A673 (cell line): ENCODE measurements at regions not wholly inside any gene's neighbourhood (a gene's known extent, or its start where the extent isn't known, plus 50 kb on each side); places are given as distances from the start of the nearest gene placed in this dataset.

Experiments
- BruUV-seq: library from RNA; stranded (reverse); fragments of 400-500 nt; replicated peaks from 2 replicates; lab custom pipeline; 2021; lab: Mats Ljungman, UMichigan
- CTCF ChIA-PET: fragments of 300-600 bp; sonication (Branson Sonifier 250); formaldehyde crosslinking; loops from one replicate; lab custom pipeline; 2022; ENCODE audit warnings: antibody characterized with exemption; lab: Charles Lee
- POLR2A ChIA-PET: fragments of 300-600 bp; sonication (Branson Sonifier 250); formaldehyde crosslinking; loops from one replicate; lab custom pipeline; 2022; ENCODE audit warnings: antibody characterized with exemption; ENCODE audit not compliant: low non-redundant PET; lab: Charles Lee
- DNase-seq: peaks from one replicate; pipeline ENCODE4 v3.0.0-alpha.2; 2015; ENCODE audit warnings: low spot score
- H3K27ac ChIP-seq: fragments of 200-600 bp; sonication (generic); 2 replicates; pipeline ENCODE4 v1.5.1; 2016; ENCODE audit warnings: mixed run types, low read depth, mild to moderate bottlenecking, mixed read lengths, antibody characterized with exemption, low read length; ENCODE audit not compliant: poor library complexity, severe bottlenecking
- H3K27me3 ChIP-seq: fragments of 200-600 bp; sonication (generic); replicated peaks from 2 replicates; pipeline ENCODE4 v1.6.1; 2017; ENCODE audit warnings: mixed run types, low read depth, mild to moderate bottlenecking, mixed read lengths, antibody characterized with exemption, low read length; ENCODE audit not compliant: insufficient read depth, poor library complexity
- H3K36me3 ChIP-seq: fragments of 200-600 bp; sonication (generic); 2 replicates; pipeline ENCODE4 v1.6.1; 2016; ENCODE audit warnings: mixed run types, mild to moderate bottlenecking, mixed read lengths, antibody characterized with exemption, low read length; ENCODE audit not compliant: insufficient read depth, poor library complexity, severe bottlenecking
- H3K4me1 ChIP-seq: fragments of 200-600 bp; sonication (generic); 2 replicates; pipeline ENCODE4 v1.6.1; 2017; ENCODE audit warnings: mixed run types, mild to moderate bottlenecking, mixed read lengths, antibody characterized with exemption, low read length; ENCODE audit not compliant: insufficient read depth, poor library complexity, severe bottlenecking
- H3K4me3 ChIP-seq: fragments of 200-600 bp; sonication (generic); 2 replicates; pipeline ENCODE4 v1.5.1; 2016; ENCODE audit warnings: low read depth, mixed run types, mild to moderate bottlenecking, mixed read lengths, low read length; ENCODE audit not compliant: poor library complexity, severe bottlenecking
- H3K9me3 ChIP-seq: fragments of 200-600 bp; sonication (generic); 2 replicates; pipeline ENCODE4 v1.6.1; 2016; ENCODE audit warnings: mixed run types, low read depth, mild to moderate bottlenecking, mixed read lengths, antibody characterized with exemption, low read length; ENCODE audit not compliant: poor library complexity, severe bottlenecking
- EZH2 ChIP-seq: fragments of 200-600 bp; sonication (generic); IDR thresholded peaks from 2 replicates; pipeline ENCODE4 v1.6.1; 2017; ENCODE audit warnings: borderline replicate concordance, low read depth, mild to moderate bottlenecking, mixed read lengths, antibody characterized with exemption, low read length; ENCODE audit not compliant: poor library complexity, severe bottlenecking
- intact Hi-C: fragments of 100-400 bp; cut with micrococcal nuclease; formaldehyde crosslinking; loops from one replicate; pipeline ENCODE4 v1.10.0; 2022; ENCODE audit not compliant: unreplicated experiment
- TF ChIP-seq, protein P1 (sequence below): fragments of 300-800, 200-600 bp; sonication (generic); conservative IDR thresholded peaks from 2 replicates; pipeline ENCODE4 v1.5.1; 2017; ENCODE audit warnings: low read depth, mild to moderate bottlenecking, antibody characterized with exemption, low read length, moderate library complexity, mixed read lengths

DNA sequence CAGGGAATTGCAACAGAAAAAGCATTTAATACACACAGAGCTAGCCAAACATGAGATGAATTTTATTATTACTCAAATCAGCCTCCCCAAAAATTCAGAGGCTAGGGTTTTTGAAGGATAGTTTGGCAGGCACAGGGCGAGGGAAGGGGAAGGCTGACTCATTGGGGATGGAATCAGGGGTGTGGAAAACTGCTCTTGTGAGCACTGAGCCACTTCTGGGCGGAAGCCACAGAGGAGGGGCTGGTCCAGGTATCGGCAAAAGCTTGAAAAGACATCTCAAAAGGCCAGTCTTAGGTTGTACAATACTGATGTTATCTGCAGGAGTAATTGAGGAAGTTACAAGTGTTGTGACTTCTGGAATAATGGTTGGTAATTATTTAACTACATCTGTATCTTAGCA is 109.4 kb downstream of the TLR5 start:
- DNase-seq: no peak
- H3K4me1 ChIP-seq: no peaks in the 10 kb centered on the region
- BruUV-seq: no TSS peak
- H3K27ac ChIP-seq: no peak overlapping the region
- H3K27me3 ChIP-seq: no peaks in the 10 kb centered on the region
- intact Hi-C loops: no loop called here
- H3K36me3 ChIP-seq: no peaks in the 10 kb centered on the region
- TF ChIP-seq, protein P1, sequence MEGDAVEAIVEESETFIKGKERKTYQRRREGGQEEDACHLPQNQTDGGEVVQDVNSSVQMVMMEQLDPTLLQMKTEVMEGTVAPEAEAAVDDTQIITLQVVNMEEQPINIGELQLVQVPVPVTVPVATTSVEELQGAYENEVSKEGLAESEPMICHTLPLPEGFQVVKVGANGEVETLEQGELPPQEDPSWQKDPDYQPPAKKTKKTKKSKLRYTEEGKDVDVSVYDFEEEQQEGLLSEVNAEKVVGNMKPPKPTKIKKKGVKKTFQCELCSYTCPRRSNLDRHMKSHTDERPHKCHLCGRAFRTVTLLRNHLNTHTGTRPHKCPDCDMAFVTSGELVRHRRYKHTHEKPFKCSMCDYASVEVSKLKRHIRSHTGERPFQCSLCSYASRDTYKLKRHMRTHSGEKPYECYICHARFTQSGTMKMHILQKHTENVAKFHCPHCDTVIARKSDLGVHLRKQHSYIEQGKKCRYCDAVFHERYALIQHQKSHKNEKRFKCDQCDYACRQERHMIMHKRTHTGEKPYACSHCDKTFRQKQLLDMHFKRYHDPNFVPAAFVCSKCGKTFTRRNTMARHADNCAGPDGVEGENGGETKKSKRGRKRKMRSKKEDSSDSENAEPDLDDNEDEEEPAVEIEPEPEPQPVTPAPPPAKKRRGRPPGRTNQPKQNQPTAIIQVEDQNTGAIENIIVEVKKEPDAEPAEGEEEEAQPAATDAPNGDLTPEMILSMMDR: no peak
- no peak for TF ChIP-seq EZH2
- CTCF ChIA-PET: no interaction called here
- POLR2A ChIA-PET: no interaction called here
- no peak overlapping the region for H3K4me3 ChIP-seq
- H3K9me3 ChIP-seq: no peaks in the 10 kb centered on the region

DNA sequence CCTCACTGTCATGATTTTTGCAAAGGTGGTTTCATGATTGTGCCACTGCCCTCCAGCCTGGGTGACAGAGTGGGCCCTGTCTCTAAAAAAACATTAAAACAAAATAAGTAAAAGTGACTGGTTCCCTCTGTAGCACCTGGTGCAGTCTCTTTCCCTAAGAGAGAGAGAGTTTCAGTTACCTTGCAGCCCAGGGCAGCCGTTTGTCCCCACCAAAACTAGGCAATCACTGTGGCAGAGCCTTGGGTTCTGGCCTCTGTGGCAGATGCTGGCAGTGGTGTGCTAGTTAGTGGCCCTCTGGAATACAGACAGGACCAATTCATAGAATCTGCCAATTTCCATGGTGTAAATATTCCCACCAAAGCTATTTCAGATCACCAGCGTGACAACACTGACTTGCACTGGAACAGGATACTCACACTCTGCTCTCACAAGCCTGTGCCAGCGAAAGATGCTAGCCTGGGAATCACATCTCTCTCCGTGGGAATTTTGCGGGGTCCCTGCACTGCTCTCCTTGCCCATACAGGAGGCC is 108.7 kb downstream of the TLR5 start:
- Histone ChIP-seq H3K36me3 (no peaks in the 10 kb centered on the region), H3K4me1 (no peaks in the 10 kb centered on the region), H3K27ac (no peak overlapping the region), H3K4me3 (no peak overlapping the region), H3K27me3 (no peaks in the 10 kb centered on the region), H3K9me3 (no peaks in the 10 kb centered on the region)
- no peak for DNase-seq
- CTCF ChIA-PET: no interaction called here
- TF ChIP-seq, protein P1: no peak
- intact Hi-C loops: no loop called here
- POLR2A ChIA-PET: no interaction called here
- no TSS peak for BruUV-seq

DNA sequence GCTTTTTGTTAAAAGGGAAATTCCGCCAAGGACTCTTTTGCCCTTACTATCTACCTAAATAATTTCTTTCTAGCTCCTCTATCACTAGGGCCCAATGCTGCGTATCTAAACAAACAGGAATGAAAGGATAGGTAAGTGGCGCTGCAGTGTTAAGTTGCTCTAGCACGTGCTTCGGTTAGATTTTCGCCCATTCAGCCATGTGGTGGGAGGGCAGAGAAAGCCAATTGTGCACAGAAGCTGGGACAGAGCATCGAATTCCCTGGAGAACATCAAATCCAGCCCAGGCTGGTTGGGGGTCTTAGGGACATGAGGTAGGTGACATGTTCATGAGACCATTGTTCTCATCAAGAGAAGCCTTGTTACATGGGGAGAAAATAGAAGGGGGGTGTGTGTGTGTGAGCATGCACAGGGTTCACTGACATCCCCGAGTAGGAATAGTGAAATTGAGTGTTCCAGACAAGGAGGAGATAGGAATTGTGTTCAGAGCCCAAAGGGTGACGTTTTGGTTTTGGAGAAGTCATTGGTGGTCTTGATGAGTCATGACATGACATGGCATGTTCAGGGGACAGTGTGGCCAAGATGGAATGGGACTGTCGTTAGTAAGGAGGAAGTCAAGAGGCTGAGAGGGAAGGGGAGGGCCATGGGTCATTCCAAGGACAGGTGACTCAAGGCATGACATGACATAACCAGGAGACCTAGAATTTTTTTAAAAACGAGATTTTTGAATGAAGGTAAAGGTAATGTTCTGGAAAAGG is 107.1 kb downstream of the TLR5 start:
- intact Hi-C loops: no loop called here
- no peak for DNase-seq
- Histone ChIP-seq H3K4me1 (no peaks in the 10 kb centered on the region), H3K4me3 (no peak overlapping the region), H3K36me3 (no peaks in the 10 kb centered on the region), H3K27me3 (no peaks in the 10 kb centered on the region), H3K27ac (no peak overlapping the region), H3K9me3 (no peaks in the 10 kb centered on the region)
- no TSS peak for BruUV-seq
- ChIA-PET POLR2A (no interaction called here), CTCF (no interaction called here)
- TF ChIP-seq, protein P1: no peak
- TF ChIP-seq EZH2: no peak
